GM12892 (cell line): ENCODE measurements at regions not wholly inside any gene's neighbourhood (a gene's known extent, or its start where the extent isn't known, plus 50 kb on each side); places are given as distances from the start of the nearest gene placed in this dataset.

Source experiments
- POLR2A ChIP-seq: IDR thresholded peaks from 2 replicates; pipeline ENCODE4 v1.6.1; 2011; ENCODE audit warnings: low read depth, low read length, control low read depth
- POLR2AphosphoS5 ChIP-seq: IDR thresholded peaks from 2 replicates; pipeline ENCODE4 v1.6.1; 2011; ENCODE audit warnings: low read depth, low read length, control low read depth
- TAF1 ChIP-seq: IDR thresholded peaks from 2 replicates; pipeline ENCODE4 v1.6.1; 2011; ENCODE audit warnings: low read depth, mild to moderate bottlenecking, control low read depth, low read length, borderline replicate concordance

- no peak for TF ChIP-seq POLR2A
- TF ChIP-seq POLR2AphosphoS5, result no peak
- TF ChIP-seq TAF1, result no peak
Observed at GRCh38 chr4:137614491-137614890, 82.2 kb upstream of the PCDH18 start.
